ENCODE measurements at regions not wholly inside any gene's neighbourhood (a gene's known extent, or its start where the extent isn't known, plus 50 kb on each side); places are given as distances from the start of the nearest gene placed in this dataset.
A peak's percentile ranks its signal among the peaks of the same experiment; 100 is the strongest.

- intact Hi-C loops (cut with DNase I): no loop called here
These were observed 101.2 kb downstream of the TPRA1 start for GRCh38 chr3:127489357-127489756.

GRCh38 chr3:127488740-127489139 is 101.8 kb downstream of the TPRA1 start:
- intact Hi-C loops (cut with DNase I): no loop called here
- Histone ChIP-seq H3K36me3 (no peaks in the 10 kb centered on the region), H3K4me1 (ENCODE audit: insufficient read depth) (peaks cover 3% of the 10 kb centered on the region), H3K27ac (no peak overlapping the region), H3K27me3 (no peaks in the 10 kb centered on the region), H3K4me3 (no peak overlapping the region), H3K9me3 (no peaks in the 10 kb centered on the region)
- DNase-seq: peak in 1 of 5 donors; percentile 0
- no peak for TF ChIP-seq POLR2A (IDR thresholded peaks at IDR 0.05)
- no peak for TF ChIP-seq CTCF (IDR thresholded peaks at IDR 0.05)
- TF ChIP-seq EP300 (IDR thresholded peaks at IDR 0.05): no peak
- 89 to 97% (median 89%) methylated on average over 3 of the region's 3 CpGs for WGBS, 3 donors

More at GRCh38 chr3:127489357-127489756, 101.2 kb downstream of the TPRA1 start:
- Histone ChIP-seq H3K4me3 (no peak overlapping the region), H3K9me3 (no peaks in the 10 kb centered on the region), H3K36me3 (no peaks in the 10 kb centered on the region), H3K27ac (no peak overlapping the region), H3K27me3 (no peaks in the 10 kb centered on the region), H3K4me1 (ENCODE audit: insufficient read depth) (peaks cover 3% of the 10 kb centered on the region)
- 85 to 94% (median 89%) methylated on average over 5 of the region's 5 CpGs for WGBS, 3 donors
- no peak for DNase-seq
- TF ChIP-seq POLR2A (IDR thresholded peaks at IDR 0.05) (no peak), CTCF (IDR thresholded peaks at IDR 0.05) (no peak), EP300 (IDR thresholded peaks at IDR 0.05) (no peak)

GRCh38 chr3:127488141-127488672 is 102.3 kb downstream of the TPRA1 start:
- TF ChIP-seq EP300 (IDR thresholded peaks at IDR 0.05): no peak
- no peak for TF ChIP-seq POLR2A (IDR thresholded peaks at IDR 0.05)
- TF ChIP-seq CTCF (IDR thresholded peaks at IDR 0.05): no peak
- H3K36me3 ChIP-seq: no peaks in the 10 kb centered on the region
- peaks cover 5% of the 10 kb centered on the region for H3K4me1 ChIP-seq (ENCODE audit: insufficient read depth)
- peak in 1 of 5 donors; percentile 1 for DNase-seq
- H3K27ac ChIP-seq: no peak overlapping the region
- H3K4me3 ChIP-seq: no peak overlapping the region
- intact Hi-C loops (cut with DNase I): no loop called here
- H3K27me3 ChIP-seq: no peaks in the 10 kb centered on the region
- WGBS, 3 donors: 59 to 71% (median 62%) methylated on average over 8 of the region's 8 CpGs
- no peaks in the 10 kb centered on the region for H3K9me3 ChIP-seq

- H3K9me3 ChIP-seq: no peaks in the 10 kb centered on the region
- H3K4me1 ChIP-seq (ENCODE audit: insufficient read depth): peaks cover 7% of the 10 kb centered on the region
- WGBS, 3 donors: 87 to 95% (median 91%) methylated on average over 7 of the region's 7 CpGs
- no peaks in the 10 kb centered on the region for H3K27me3 ChIP-seq
- no peak overlapping the region for H3K27ac ChIP-seq
- no peaks in the 10 kb centered on the region for H3K36me3 ChIP-seq
- H3K4me3 ChIP-seq: no peak overlapping the region
- intact Hi-C loops (cut with DNase I): no loop called here
- peak in 1 of 5 donors; percentile 3 for DNase-seq
- TF ChIP-seq POLR2A (IDR thresholded peaks at IDR 0.05): no peak
- TF ChIP-seq EP300 (IDR thresholded peaks at IDR 0.05): no peak
- TF ChIP-seq CTCF (IDR thresholded peaks at IDR 0.05): no peak
These were observed 103.3 kb downstream of the TPRA1 start for GRCh38 chr3:127487196-127487595.

Measured in ovary (tissue), 7 donors.